WI38 (cell line): ENCODE measurements at regions not wholly inside any gene's neighbourhood (a gene's known extent, or its start where the extent isn't known, plus 50 kb on each side); places are given as distances from the start of the nearest gene placed in this dataset.

Experiments used
- H3K4me3 ChIP-seq: 2 replicates; pipeline ENCODE4 v1.5.1; 2011; ENCODE audit warnings: low read depth, mild to moderate bottlenecking, control low read depth, low read length
- TF ChIP-seq, protein P1 (sequence below): IDR thresholded peaks from 2 replicates; pipeline ENCODE4 v1.5.1; 2012; ENCODE audit warnings: low read depth, mild to moderate bottlenecking, control low read depth, low read length

- TF ChIP-seq, protein P1, sequence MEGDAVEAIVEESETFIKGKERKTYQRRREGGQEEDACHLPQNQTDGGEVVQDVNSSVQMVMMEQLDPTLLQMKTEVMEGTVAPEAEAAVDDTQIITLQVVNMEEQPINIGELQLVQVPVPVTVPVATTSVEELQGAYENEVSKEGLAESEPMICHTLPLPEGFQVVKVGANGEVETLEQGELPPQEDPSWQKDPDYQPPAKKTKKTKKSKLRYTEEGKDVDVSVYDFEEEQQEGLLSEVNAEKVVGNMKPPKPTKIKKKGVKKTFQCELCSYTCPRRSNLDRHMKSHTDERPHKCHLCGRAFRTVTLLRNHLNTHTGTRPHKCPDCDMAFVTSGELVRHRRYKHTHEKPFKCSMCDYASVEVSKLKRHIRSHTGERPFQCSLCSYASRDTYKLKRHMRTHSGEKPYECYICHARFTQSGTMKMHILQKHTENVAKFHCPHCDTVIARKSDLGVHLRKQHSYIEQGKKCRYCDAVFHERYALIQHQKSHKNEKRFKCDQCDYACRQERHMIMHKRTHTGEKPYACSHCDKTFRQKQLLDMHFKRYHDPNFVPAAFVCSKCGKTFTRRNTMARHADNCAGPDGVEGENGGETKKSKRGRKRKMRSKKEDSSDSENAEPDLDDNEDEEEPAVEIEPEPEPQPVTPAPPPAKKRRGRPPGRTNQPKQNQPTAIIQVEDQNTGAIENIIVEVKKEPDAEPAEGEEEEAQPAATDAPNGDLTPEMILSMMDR = no peak
- no peak overlapping the region for H3K4me3 ChIP-seq
Measured at GRCh38 chr4:131426023-131426758, 1722.9 kb upstream of the PCDH10 start.

DNA sequence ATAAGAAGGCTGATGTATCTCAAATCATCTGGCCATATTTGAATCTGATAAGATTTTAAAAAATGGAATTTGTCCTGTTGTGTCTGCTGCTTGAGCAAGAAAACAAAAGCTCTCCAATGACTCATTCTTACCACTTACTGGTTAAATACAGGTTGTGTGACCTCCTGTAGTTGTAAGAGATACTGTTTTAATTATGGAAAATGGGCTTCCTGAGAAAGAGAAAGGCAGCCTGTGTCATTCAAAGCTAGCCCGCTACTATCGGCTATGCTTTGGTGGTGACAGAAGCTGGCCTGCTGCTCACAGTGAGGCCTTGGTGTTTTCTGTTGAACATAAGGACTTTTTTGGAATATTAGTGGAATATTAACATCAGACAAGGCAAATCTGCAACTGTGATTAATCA lies 1722.1 kb upstream of the PCDH10 start:
- TF ChIP-seq, protein P1 = no peak
- H3K4me3 ChIP-seq = no peak overlapping the region

GRCh38 chr4:131430302-131430701 lies 1718.8 kb upstream of the PCDH10 start:
- H3K4me3 ChIP-seq = no peak overlapping the region
- TF ChIP-seq, protein P1 = no peak

DNA sequence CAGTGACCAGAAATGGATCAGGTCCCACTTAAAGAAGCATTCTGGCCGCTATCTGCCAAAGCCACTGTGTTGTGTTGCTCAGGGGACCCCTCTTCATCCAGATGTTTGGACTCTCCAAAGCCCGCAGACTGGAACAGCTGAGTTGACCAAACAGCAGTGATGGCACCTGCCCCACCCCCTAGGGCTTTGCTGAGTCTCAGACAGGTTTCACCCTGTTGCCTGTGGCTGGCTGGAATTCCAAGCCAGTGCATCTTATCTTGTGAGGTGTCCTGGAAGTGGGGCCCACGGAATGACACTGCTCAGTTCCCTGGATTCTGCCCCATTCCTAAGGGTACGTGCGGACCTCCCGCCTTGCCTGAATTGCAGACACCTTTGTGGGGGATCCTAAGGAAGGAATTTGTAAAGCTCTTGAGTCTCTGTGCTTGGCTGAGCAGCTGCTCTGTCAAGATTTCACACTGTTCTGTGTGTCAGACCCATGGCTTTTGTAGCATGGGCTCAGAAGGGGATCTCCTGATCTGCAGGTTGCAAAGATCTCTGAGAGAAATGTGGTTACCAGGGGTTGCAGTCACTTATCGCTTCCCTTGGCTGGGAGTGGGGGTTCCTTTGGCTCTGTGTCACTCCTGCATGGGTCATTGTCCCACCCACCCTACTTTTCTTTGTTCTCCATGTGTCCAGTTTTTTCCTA lies 1707.9 kb upstream of the PCDH10 start:
- H3K4me3 ChIP-seq = no peak overlapping the region
- TF ChIP-seq, protein P1 = no peak

- TF ChIP-seq, protein P1 = no peak
- no peak overlapping the region for H3K4me3 ChIP-seq
Measured at GRCh38 chr4:131447883-131448282, 1701.2 kb upstream of the PCDH10 start.

DNA sequence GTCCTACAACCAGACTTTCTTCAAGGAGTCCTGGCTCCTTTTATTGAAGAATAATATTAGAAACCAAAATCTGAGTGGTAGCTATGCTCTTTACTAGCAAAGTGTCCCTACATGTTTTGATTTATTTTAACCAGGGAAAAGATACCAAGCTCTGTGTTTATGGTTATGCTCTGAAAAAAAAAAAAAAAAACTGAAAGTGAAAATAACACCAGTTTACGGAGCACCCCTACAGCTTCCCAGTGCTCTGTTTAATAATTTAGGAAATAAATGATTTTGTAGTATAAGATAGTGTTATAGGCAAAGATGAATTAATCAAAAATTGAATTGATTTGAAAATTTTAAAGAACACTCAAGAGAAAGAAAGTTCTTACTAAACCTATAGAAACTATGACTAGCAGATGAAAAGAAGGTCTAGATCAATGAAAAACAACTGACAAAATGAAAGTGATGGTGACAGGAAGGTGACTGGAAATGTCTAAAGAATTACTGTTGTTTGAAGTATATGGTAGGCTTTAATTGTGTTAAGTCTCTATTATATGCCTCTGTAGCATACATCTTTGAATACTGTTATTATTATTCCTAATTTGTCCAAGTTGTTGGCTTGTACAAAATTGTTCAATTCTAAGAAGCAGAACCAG lies 1698.4 kb upstream of the PCDH10 start:
- TF ChIP-seq, protein P1 = no peak

GRCh38 chr4:131459430-131460101 lies 1689.5 kb upstream of the PCDH10 start:
- no peak overlapping the region for H3K4me3 ChIP-seq
- TF ChIP-seq, protein P1 = no peak

More for the DNA sequence above, 1698.4 kb upstream of the PCDH10 start:
- H3K4me3 ChIP-seq = no peak overlapping the region
